Right atrium auricular region (tissue), 2 donors: ENCODE measurements at regions not wholly inside any gene's neighbourhood (a gene's known extent, or its start where the extent isn't known, plus 50 kb on each side); places are given as distances from the start of the nearest gene placed in this dataset.

ENCODE experiments used
- DNase-seq: peaks from one replicate; pipeline ENCODE4 v3.0.0-alpha.2; 2019; ENCODE audit warnings: low spot score
- H3K27ac ChIP-seq, 2 donors: fragments of 200-600 bp; sonication (generic); 1 replicate in 1 of 2; 2 replicates in 1 of 2; pipeline ENCODE4 v1.5.1; 2016 to 2019
- H3K27me3 ChIP-seq, 2 donors: fragments of 200-600 bp; sonication (generic); one replicate each; pipeline versions ENCODE4 v1.5.1 to v1.6.0; 2017 to 2019
- H3K36me3 ChIP-seq: fragments of 200-600 bp; sonication (generic); one replicate; pipeline ENCODE4 v1.5.1; 2016
- H3K4me1 ChIP-seq, 2 donors: fragments of 200-600 bp; sonication (generic); one replicate each; pipeline versions ENCODE4 v1.5.1 to v1.6.0; 2017 to 2019
- H3K4me3 ChIP-seq, 2 donors: fragments of 200-600 bp; sonication (generic); 1 replicate in 1 of 2; 2 replicates in 1 of 2; pipeline ENCODE4 v1.5.1; 2017 to 2019; ENCODE audit warnings: mild to moderate bottlenecking in 1 of 2, moderate library complexity in 1 of 2
- H3K9me3 ChIP-seq, 2 donors: fragments of 200-600 bp; sonication (generic); one replicate each; pipeline ENCODE4 v1.5.1; 2019
- CTCF ChIP-seq, 2 donors: fragments of 200-600 bp; sonication (generic); IDR thresholded peaks; one replicate each; pipeline ENCODE4 v1.5.1; 2019; ENCODE audit warnings: antibody characterized with exemption in 2 of 2

- Histone ChIP-seq H3K9me3 (peaks cover 0 to 3% of the 10 kb centered on the region in 2 donors), H3K4me3 (no peak overlapping the region), H3K27me3 (no peaks in the 10 kb centered on the region), H3K27ac (no peak overlapping the region), H3K4me1 (no peaks in the 10 kb centered on the region), H3K36me3 (no peaks in the 10 kb centered on the region)
- no peak for TF ChIP-seq CTCF (IDR thresholded peaks at IDR 0.05)
- no peak for DNase-seq
These were observed 752.6 kb upstream of the FLRT2 start for GRCh38 chr14:84777356-84777755.

- H3K27ac ChIP-seq = no peak overlapping the region
- H3K9me3 ChIP-seq = no peaks in the 10 kb centered on the region
- H3K4me3 ChIP-seq = no peak overlapping the region
- no peaks in the 10 kb centered on the region for H3K27me3 ChIP-seq
- no peaks in the 10 kb centered on the region for H3K36me3 ChIP-seq
- TF ChIP-seq CTCF (IDR thresholded peaks at IDR 0.05) = no peak
- no peaks in the 10 kb centered on the region for H3K4me1 ChIP-seq
- no peak for DNase-seq
These were observed 747.0 kb upstream of the FLRT2 start for GRCh38 chr14:84782902-84783301.

- no peak overlapping the region for H3K27ac ChIP-seq
- H3K36me3 ChIP-seq = no peaks in the 10 kb centered on the region
- H3K4me3 ChIP-seq = no peak overlapping the region
- no peaks in the 10 kb centered on the region for H3K9me3 ChIP-seq
- H3K4me1 ChIP-seq = no peaks in the 10 kb centered on the region
- TF ChIP-seq CTCF (IDR thresholded peaks at IDR 0.05) = no peak
- DNase-seq = no peak
- no peaks in the 10 kb centered on the region for H3K27me3 ChIP-seq
These were observed 746.4 kb upstream of the FLRT2 start for GRCh38 chr14:84783511-84783910.

- no peaks in the 10 kb centered on the region for H3K36me3 ChIP-seq
These were observed 743.9 kb upstream of the FLRT2 start for GRCh38 chr14:84785996-84786395.

GRCh38 chr14:84789012-84789411 lies 740.9 kb upstream of the FLRT2 start:
- Histone ChIP-seq H3K4me1 (no peaks in the 10 kb centered on the region), H3K27me3 (no peaks in the 10 kb centered on the region), H3K4me3 (no peak overlapping the region), H3K9me3 (no peaks in the 10 kb centered on the region), H3K27ac (no peak overlapping the region), H3K36me3 (no peaks in the 10 kb centered on the region)
- DNase-seq = no peak
- no peak for TF ChIP-seq CTCF (IDR thresholded peaks at IDR 0.05)

More at GRCh38 chr14:84785996-84786395, 743.9 kb upstream of the FLRT2 start:
- no peak overlapping the region for H3K27ac ChIP-seq
- H3K4me3 ChIP-seq = no peak overlapping the region
- TF ChIP-seq CTCF (IDR thresholded peaks at IDR 0.05) = no peak
- H3K9me3 ChIP-seq = no peaks in the 10 kb centered on the region
- H3K4me1 ChIP-seq = no peaks in the 10 kb centered on the region
- no peak for DNase-seq
- no peaks in the 10 kb centered on the region for H3K27me3 ChIP-seq

- no peak for TF ChIP-seq CTCF (IDR thresholded peaks at IDR 0.05)
- no peaks in the 10 kb centered on the region for H3K9me3 ChIP-seq
- DNase-seq = no peak
These were observed 737.1 kb upstream of the FLRT2 start for GRCh38 chr14:84792722-84793410.

More at GRCh38 chr14:84792722-84793410, 737.1 kb upstream of the FLRT2 start:
- Histone ChIP-seq H3K36me3 (no peaks in the 10 kb centered on the region), H3K27ac (no peak overlapping the region), H3K4me3 (no peak overlapping the region), H3K27me3 (no peaks in the 10 kb centered on the region), H3K4me1 (no peaks in the 10 kb centered on the region)
